HL-60/S4 treated with phorbol 12-myristate 13-acetate at 8.2 ng/mL for 4 days and 3 days (cell line): ENCODE measurements at regions not wholly inside any gene's neighbourhood (a gene's known extent, or its start where the extent isn't known, plus 50 kb on each side); places are given as distances from the start of the nearest gene placed in this dataset.
"Not testable (repeated sequence)": the region's sequence is repeated elsewhere in the genome, so short reads cannot be mapped to it uniquely, and the experiment has no call there.

Experiments used
- in situ Hi-C: fragments of 300-500 bp; cut with MboI; formaldehyde crosslinking; loops from 2 replicates; pipeline ENCODE4 v1.15.0; 2022; ENCODE audit warnings: low sequenced_read_pairs

- in situ Hi-C loops, result no loop called here
Measured at GRCh38 chr3:132084982-132085381, 50.2 kb upstream of the CPNE4 start.

GRCh38 chr3:132087356-132087755, 52.5 kb upstream of the CPNE4 start:
- in situ Hi-C loops, result no loop called here

- in situ Hi-C loops, result no loop called here
Measured at GRCh38 chr3:132088291-132088690, 53.5 kb upstream of the CPNE4 start.

- in situ Hi-C loops, result no loop called here
Measured at GRCh38 chr3:132090921-132091320, 56.1 kb upstream of the CPNE4 start.

- in situ Hi-C loops, result no loop called here
Measured at GRCh38 chr3:132116601-132117000, 81.8 kb upstream of the CPNE4 start.

- in situ Hi-C loops, result no loop called here
Measured at GRCh38 chr3:132117642-132118041, 82.8 kb upstream of the CPNE4 start.

- in situ Hi-C loops, result no loop called here
Measured at GRCh38 chr3:132119531-132119930, 84.7 kb upstream of the CPNE4 start.

GRCh38 chr3:132124096-132124495, 89.3 kb upstream of the CPNE4 start:
- in situ Hi-C loops, result no loop called here

- in situ Hi-C loops, result no loop called here
Measured at GRCh38 chr3:132124651-132125284, 90.0 kb upstream of the CPNE4 start.

GRCh38 chr3:132134611-132135010, 99.8 kb upstream of the CPNE4 start:
- in situ Hi-C loops, result no loop called here

GRCh38 chr3:132135628-132136333, 101.0 kb upstream of the CPNE4 start:
- in situ Hi-C loops, result no loop called here

GRCh38 chr3:132136334-132136716, 101.5 kb upstream of the CPNE4 start:
- in situ Hi-C loops, result no loop called here

GRCh38 chr3:132136902-132137301, 102.1 kb upstream of the CPNE4 start:
- in situ Hi-C loops, result not testable (repeated sequence)

- in situ Hi-C loops, result no loop called here
Measured at GRCh38 chr3:132145833-132146232, 111.0 kb upstream of the CPNE4 start.

- in situ Hi-C loops, result no loop called here
Measured at GRCh38 chr3:132154619-132155018, 119.8 kb upstream of the CPNE4 start.

- in situ Hi-C loops, result no loop called here
Measured at GRCh38 chr3:132159145-132159544, 124.3 kb upstream of the CPNE4 start.

- in situ Hi-C loops, result no loop called here
Measured at GRCh38 chr3:132160198-132160597, 125.4 kb upstream of the CPNE4 start.

- in situ Hi-C loops, result no loop called here
Measured at GRCh38 chr3:132161608-132162007, 126.8 kb upstream of the CPNE4 start.

GRCh38 chr3:132164469-132165092, 129.8 kb upstream of the CPNE4 start:
- in situ Hi-C loops, result no loop called here

GRCh38 chr3:132167870-132168269, 133.1 kb upstream of the CPNE4 start:
- in situ Hi-C loops, result no loop called here

- in situ Hi-C loops, result no loop called here
Measured at GRCh38 chr3:132174500-132174899, 139.7 kb upstream of the CPNE4 start.

GRCh38 chr3:132180337-132180791, 136.8 kb upstream of the ACP3 start:
- in situ Hi-C loops, result no loop called here
